B cell (primary cell): ENCODE measurements at regions not wholly inside any gene's neighbourhood (a gene's known extent, or its start where the extent isn't known, plus 50 kb on each side); places are given as distances from the start of the nearest gene placed in this dataset.

ENCODE experiments used
- EZH2 ChIP-seq: IDR thresholded peaks from 2 replicates; pipeline ENCODE4 v1.6.1; 2012; ENCODE audit warnings: borderline replicate concordance, low read depth, mild to moderate bottlenecking, moderate library complexity, low read length; ENCODE audit not compliant: insufficient read depth, poor library complexity, severe bottlenecking
- TF ChIP-seq, protein P1 (sequence below): fragments of 200-600 bp; IDR thresholded peaks from one replicate; pipeline ENCODE4 v1.8.0; 2022; ENCODE audit warnings: antibody characterized with exemption, mild to moderate bottlenecking

DNA sequence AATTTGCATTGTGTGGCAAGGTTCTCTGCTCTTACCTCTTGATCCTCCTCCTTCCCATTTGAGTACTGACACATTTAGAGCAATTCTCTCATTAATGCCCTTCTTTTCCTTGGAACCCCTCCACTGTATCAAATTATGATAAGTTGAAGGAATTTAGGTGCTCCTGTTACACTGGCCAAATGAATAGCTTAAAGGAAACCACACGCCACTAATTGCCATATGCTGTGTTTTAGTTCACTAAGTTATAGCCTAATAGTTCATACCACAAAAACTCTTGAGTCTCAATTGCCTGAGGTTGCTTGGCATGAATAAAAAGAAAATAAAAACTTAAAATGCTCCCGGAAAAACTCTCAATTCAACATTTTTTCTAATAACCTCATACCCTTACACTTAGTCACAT lies 1239.3 kb downstream of the EPHA7 start:
- TF ChIP-seq, protein P1, sequence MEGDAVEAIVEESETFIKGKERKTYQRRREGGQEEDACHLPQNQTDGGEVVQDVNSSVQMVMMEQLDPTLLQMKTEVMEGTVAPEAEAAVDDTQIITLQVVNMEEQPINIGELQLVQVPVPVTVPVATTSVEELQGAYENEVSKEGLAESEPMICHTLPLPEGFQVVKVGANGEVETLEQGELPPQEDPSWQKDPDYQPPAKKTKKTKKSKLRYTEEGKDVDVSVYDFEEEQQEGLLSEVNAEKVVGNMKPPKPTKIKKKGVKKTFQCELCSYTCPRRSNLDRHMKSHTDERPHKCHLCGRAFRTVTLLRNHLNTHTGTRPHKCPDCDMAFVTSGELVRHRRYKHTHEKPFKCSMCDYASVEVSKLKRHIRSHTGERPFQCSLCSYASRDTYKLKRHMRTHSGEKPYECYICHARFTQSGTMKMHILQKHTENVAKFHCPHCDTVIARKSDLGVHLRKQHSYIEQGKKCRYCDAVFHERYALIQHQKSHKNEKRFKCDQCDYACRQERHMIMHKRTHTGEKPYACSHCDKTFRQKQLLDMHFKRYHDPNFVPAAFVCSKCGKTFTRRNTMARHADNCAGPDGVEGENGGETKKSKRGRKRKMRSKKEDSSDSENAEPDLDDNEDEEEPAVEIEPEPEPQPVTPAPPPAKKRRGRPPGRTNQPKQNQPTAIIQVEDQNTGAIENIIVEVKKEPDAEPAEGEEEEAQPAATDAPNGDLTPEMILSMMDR: no peak
- no peak for TF ChIP-seq EZH2
